HG03045 (cell line): ENCODE measurements at regions not wholly inside any gene's neighbourhood (a gene's known extent, or its start where the extent isn't known, plus 50 kb on each side); places are given as distances from the start of the nearest gene placed in this dataset.

ENCODE experiments used
- ATAC-seq: cut with Tn5 transposase; IDR thresholded peaks from one replicate; pipeline ENCODE4 v1.9.1; 2021; ENCODE audit warnings: mild to moderate bottlenecking, moderate library complexity; ENCODE audit not compliant: unreplicated experiment

DNA sequence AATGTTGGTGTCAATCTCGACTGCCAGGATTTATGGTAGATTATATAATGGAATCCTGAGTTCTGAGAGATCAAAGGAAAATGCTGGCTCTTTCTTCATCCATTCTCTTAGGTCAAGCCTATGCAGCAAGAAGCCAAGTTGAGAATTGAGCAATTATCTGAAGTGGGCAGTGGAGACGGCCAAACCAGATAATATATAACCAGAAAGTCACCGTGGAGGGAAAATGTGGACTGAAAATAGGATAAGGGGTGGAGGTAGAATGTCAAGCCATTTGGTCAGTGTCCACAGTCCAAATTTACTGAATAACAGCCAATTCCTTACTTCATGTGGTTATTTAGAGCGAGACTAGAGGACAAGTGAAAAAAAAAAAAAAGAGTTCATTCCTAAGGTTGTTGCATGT lies 107.8 kb upstream of the ESR1 start:
- ATAC-seq: no peak

DNA sequence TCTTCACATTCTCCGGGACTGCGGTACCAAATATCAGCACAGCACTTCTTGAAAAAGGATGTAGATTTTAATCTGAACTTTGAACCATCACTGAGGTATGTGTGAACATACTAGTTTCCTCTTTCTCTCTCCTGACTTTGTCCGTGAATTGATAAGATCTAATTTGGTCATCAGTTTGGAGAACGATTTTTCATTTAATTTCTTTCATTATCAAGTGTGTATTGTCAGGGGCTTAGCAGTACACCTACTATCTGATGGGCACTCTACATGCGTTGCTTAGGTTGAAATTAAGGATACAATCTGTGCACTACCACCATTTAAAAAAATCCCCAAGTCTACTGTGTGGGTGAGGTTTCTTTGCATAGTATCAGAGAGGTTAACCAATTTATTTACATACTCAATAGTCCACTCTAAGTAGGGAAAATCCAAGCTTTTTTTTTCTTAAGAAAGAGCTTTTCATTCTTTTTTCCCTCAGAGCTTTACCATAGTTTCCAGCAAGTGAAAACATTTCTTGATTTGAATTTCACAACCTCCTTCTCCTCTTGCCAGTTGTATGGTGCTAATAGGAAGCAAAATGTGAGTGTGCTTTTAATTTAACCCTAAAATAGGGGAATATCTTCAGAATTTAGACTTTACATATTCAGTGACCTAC lies 105.4 kb upstream of the ESR1 start:
- peak; percentile 84 for ATAC-seq

- peak; percentile 66 for ATAC-seq
Observed at GRCh38 chr6:151702851-151703658, 104.4 kb upstream of the ESR1 start.

- no peak for ATAC-seq
Observed at GRCh38 chr6:151704383-151704782, 103.1 kb upstream of the ESR1 start.

- no peak for ATAC-seq
Observed at GRCh38 chr6:151705993-151706733, 101.3 kb upstream of the ESR1 start.

GRCh38 chr6:151709329-151709728 lies 98.2 kb upstream of the ESR1 start:
- ATAC-seq: no peak

- no peak for ATAC-seq
Observed at GRCh38 chr6:151716526-151716932, 91.0 kb upstream of the ESR1 start.

DNA sequence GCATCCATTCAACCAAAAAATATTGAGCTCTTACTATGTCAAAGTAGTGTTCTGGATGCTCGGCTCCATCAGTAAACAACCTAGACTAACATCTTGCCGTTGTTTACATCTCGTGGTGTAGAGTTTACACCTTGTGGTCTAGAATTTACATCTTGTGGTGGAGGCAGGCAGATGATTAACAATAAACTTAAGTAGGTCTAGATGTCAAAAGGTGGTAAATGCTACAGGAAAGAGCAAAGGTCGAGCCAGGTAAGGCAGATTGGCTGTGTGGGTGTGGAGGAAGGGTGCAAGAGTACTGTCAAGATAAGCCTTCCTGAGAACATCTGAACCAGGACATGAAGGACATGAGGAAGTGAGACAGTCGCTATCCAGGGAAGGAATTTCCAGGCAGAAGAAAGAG lies 88.4 kb upstream of the ESR1 start:
- ATAC-seq: no peak

DNA sequence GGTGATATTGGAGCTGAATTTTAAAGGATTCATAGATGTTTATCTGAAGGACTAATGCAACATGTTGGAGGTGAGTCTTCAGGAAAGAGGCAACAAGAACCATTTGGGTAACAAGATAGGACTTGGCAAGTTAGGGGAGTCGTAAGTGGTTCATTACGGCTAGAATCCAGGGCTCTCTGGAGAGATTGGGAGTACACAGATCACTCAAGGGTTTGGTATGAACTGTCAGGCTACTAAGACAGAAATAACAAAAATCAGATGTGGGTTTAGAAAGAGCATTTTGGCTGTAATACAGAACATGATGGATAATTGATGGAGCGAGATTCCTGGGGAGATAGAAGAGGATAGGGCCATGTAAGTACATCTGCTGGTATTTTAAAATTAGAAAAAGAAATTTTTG lies 86.3 kb upstream of the ESR1 start:
- ATAC-seq: no peak

DNA sequence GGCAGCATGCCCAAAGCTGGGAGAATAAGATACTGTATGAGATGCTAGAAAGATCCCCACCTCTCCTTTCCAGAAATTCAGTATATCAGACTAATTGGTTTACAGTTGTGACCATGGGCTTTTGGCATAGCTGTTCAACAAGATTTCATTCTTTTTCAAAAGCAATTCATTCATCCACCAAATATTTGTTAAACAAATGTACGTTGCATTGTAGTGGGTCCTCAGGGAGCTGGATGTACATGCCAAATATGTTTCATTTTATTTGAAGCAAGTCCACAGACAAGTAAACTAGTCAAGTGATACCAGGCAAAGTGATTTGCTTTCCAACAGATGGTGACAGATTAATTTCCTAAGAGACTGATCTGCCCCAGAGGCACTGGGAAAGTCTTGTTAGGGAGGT lies 85.8 kb upstream of the ESR1 start:
- ATAC-seq: no peak

DNA sequence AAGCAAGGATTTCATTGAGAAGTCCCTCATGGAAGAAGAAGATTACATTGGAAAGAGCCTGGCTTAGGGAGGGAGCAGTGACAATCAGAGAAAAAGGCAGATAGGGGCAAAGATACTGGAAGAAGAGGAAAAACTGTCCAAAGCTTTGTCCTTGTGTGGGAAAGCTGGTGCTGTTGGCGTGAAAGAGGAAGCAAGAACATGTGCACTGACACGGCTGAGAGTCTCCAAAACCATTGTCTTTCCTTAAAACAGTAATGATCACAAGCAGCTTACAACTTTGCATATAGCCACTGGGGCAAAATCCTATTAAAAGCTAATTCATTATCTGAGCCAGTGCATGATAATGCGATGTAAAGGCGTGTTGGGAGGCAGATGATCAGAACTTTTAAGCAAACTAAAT lies 85.1 kb upstream of the ESR1 start:
- ATAC-seq: no peak

DNA sequence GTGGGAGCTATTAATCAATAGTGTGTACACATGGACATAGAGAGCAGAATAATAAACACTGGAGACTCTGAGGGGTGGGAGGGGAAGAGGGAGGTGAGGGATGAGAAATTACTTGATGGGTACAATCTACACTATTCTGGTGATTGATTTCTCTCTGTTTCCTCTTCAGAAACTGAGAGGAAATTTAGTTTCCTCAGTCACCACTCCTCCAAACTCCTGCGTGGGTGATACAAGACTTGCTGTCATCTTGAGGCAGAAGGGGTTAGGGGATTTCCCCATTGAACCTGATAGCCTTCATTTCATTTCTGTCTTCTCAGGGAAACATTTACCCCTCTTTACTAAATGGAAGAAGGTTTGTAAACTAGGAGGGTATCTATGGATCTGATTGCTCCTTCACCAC lies 84.3 kb upstream of the ESR1 start:
- peak; percentile 86 for ATAC-seq

DNA sequence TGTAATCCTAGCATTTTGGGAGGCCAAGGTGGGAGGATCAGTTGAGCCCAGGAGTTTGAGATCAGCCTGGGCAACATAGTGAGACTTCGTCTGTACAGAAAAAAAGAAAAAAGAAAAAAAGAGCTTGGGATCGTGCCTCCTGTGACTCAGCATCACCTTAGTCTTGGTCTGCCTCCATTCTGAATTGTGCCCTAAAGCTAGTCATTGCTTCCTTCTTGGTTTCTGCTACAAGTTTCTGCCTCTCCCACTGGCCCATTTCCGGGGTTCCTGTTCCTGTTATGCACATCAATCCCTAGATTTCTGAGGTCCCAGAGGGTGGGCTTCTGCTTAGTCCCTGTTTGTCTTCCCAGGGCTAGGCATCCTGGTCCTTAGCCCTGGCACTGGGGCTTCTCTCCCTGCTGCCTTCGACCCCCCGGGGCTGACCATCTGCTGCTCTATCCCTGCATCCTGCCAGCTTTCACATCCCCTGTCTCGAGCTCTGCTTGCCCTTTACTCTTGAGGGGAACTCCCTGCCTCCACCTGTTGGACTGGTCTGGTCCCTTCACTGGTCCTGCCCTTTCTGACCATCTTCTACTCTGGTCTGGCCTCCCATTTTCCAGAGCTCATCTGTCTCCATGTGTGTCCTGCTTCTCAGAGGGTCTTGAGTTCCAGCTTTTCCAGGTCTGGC lies 77.5 kb upstream of the ESR1 start:
- ATAC-seq: no peak

DNA sequence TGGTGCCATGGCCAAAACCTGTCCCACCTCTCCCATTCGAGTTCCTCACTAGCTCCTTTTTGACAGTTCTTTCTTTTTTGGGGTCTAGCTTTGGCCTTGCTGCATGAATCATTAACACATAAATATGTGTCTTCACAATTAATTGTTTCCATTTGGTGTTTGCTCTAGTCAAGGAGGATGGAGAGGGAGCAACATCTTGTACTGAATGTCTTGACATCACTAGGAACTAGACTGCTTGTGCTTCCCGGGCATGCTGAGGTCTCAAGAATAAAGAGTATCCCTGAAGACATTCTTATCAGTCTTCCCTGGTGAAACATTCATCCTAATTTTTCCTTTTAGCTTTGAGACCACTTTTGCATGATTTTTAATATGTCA lies 77.0 kb upstream of the ESR1 start:
- no peak for ATAC-seq

- ATAC-seq: no peak
Observed at GRCh38 chr6:151731313-151731712, 76.2 kb upstream of the ESR1 start.

DNA sequence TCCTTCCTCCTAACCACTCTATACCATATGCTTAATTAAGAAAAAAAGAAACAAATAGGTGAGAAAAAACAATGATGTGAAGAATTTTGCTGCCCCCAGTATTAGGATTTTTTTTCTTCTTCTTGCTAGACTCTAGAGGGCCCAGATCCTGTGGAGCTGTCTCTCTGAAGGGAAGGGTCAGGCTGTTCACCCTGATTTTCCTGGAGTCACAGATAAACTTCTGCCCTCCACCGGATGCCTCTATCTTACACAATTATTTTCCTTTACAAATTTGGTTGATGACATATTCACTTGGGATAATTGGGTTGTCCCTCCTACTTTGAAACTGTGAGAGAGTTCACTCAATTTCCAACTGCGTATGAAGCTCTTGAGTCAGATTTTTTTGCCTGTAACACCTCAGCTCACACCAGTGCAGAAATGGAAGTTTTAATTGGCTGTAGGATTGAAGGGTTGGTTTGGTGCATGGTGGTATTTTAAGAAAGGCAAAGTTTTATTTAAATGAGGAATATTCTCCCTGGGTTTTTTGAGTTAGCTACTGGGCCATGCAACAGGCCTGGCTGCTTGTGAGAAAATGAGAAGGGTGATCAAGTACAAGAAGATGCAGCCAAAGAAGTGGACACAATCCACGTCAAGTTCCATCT lies 73.7 kb upstream of the ESR1 start:
- no peak for ATAC-seq

GRCh38 chr6:151738267-151738666 lies 69.2 kb upstream of the ESR1 start:
- no peak for ATAC-seq

GRCh38 chr6:151738960-151739359 lies 68.5 kb upstream of the ESR1 start:
- no peak for ATAC-seq

DNA sequence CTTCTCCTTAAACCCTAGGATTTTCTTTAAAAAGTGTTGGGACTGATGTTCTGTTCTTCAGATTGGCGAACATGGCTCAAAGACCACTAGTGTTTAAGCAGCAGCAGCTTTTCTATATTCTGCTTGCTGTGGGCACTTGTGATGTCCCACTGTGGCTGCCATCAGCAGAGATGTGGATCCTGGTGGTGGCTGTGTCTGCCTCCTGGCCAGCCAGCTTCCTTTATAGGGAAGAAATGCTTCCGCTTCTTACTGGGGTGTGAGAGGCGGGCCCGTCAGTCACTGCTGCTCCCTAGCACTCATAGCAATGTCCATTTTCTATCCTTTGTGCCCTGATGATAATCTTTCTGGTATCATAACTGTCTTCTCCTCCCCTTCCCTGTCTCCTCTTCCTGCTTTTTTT lies 66.7 kb upstream of the ESR1 start:
- ATAC-seq: no peak

DNA sequence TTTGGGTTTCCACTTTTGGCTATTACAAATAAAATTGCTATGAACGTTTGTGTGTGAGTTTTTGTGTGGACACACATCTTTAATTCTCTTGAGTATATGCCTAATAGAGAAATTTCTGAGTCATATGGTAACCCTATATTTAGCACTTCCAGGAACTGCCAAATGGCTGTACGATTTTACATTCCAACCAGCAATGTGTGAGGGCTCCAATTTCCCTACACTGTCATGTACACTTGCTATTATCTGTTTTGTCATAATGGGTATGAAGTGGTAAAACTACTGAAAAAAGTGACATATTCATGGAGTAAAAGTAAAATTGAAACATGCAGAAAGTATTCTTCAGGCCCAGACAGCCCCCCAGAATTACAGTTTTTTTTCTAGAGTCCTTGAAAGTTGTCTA lies 59.6 kb upstream of the ESR1 start:
- no peak for ATAC-seq

DNA sequence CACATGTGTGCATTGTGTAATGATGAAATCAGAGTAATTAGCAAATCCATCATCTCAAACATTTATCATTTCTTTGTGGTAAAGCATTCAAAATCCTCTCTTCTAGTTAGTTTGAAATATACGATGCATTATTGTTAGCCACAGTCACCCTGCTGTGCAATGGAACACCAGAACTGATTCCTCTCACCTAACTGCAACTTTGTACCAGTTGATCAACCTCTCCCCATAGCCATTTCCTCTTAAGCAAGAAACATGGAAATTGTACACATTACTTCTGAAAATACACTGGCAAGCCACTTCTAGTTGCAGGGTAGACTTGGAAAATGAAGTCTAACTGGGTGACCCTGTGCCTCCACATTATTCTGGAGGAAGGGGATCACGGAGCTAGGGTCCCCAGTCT lies 58.1 kb upstream of the ESR1 start:
- ATAC-seq: no peak
